IPS-NIHi11 (cell line): ENCODE measurements at regions not wholly inside any gene's neighbourhood (a gene's known extent, or its start where the extent isn't known, plus 50 kb on each side); places are given as distances from the start of the nearest gene placed in this dataset.

Source experiments
- DNase-seq: peaks from one replicate; pipeline ENCODE4 v3.0.0; 2012; ENCODE audit warnings: mixed read lengths, low spot score

DNA sequence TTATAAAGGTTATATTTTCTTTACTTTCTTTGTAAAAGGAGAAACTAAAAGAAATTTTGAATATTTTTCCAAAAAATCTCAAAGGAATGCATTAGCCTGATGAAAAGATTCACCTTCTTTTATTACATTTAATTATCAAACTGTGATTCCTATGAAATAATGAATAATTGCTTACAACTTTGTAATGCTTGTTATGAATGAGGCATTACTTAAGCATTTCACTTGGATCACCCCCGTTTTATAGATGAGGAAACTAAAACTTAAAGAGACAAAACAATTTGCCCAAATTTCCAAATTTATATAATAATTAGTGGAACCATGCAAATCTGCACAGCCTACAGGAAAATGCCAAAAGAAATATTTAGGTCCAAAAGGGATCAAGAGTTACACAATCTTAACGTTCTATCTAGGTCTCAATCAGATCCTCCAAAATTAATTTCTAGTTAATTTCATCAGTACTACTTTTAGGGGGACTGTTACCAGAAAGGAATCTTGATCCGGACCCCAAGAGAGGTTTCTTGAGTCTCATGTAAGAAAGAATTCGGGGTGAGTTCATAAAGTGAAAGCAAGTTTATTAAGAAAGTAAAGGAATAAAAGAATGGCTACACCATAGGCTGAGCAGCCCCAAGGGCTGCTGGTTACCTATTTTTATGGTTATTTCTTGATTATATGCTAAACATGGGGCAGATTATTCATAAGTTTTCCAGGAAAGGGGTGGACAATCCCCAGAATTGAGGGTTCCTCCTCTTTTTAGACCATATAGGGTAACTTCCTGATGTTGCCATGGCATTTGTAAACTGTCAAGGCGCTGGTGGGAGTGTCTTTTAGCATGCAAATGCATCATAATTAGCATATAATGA is 288.0 kb downstream of the ADGB start:
- DNase-seq = no peak

GRCh38 chr6:146887447-146888077 is 288.8 kb downstream of the ADGB start:
- no peak for DNase-seq

GRCh38 chr6:146889303-146889702 is 290.5 kb downstream of the ADGB start:
- no peak for DNase-seq

DNA sequence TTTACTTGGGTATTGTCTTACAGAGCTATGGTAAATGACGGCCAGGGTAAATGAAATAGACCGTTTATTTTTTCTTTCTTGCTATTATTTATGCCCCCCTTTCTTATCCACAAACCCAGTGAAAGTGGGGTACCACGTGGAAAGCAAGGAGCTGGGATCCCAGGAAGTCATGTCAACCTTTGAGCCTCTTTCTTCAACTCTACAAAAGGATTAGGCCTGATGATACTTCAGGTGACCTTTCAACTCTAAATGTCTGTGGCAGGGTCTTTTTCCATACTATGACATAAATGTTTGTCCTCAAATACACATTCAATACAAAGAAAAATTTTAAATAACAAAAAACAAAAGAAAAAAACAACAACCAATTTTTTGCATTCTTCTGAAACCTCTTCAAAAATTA is 291.4 kb downstream of the ADGB start:
- DNase-seq = no peak

DNA sequence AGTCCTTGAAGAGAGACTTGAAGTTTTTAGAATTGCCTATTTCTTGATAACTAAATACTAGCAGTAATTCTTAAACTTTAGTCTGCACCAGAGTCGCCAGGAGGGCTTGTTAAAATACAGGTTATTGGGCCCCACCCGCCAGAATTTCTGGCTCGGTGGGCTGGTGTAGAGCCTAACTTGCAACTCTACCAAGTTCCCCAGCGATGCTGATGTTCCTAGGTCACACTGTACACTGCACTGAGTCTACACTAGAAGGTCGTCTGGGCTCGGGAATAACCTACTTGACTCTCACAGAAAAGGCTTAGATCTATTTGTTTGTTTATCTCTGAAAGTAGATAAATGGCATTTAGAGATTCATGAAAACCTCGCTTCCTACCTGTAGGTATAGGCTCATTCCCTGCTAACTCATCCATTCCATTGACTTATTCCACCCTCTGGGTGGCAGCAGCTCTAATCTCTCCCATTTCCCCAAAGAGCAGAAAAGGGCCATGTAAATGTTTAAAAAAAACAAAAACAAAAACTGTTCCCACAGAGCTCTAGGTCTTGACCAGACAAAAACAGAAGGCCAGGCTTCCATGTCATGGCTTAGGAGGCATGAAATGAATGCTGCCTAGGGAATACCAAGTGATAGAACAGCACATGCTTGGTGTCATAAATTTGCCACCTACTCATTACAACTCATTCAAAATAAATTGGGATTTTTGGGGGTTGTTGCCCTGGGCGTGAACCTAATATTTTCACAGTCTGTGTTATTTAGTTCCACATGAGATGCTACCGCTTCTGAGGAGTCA is 292.1 kb downstream of the ADGB start:
- DNase-seq = no peak

GRCh38 chr6:146891615-146892265 is 293.0 kb downstream of the ADGB start:
- DNase-seq = no peak

DNA sequence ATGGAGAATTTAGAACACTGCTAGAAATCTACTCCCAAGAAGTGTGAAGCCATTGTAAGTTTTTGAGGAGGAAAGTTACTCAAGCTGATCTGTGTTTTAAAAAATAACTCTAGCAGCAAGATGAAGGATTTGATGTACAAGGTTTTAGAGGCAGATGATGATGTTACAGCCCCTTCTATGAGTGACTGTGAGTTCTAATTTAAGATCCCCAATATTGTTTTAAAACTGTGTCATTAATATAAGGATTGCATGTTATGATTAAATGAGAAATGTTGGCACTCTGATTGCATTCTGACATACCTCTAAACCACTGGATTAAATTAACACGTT is 293.5 kb downstream of the ADGB start:
- no peak for DNase-seq

DNA sequence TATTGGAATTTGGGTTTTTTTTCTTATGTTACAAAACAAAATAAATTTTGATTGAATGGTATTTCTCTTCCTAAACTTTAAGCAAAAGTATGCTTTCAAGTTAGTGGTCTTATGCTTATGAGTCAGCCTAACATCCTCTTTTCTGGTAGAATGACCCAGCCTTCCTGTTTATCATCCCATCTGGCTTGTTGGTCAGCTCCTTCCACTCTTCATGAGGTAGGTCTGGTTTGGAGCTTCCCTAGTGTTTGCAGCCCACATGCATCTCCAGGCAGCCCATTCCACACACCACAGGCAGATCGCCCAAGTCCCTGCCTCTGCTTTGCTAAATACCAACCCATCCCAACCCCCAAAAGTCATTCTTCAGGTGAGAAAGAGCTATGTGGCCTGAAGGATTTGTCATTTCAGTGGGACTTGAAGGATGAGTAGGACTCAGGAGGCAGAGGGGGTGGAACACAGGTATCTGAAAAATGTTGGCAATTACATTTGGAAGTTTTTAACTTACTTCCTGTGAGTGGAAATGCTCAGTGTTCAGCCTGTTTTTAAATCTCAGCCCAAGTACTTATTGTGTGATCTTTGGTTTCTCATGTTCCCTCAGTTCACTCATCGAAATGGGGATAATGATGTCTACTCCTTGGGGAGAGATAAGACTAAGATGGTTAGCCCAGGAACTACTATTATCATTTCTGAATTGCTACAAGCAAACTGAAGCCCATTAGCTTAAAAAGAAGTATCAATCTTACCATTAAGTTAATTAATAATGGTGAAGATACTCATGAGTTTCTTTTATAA is 294.0 kb downstream of the ADGB start:
- no peak for DNase-seq

DNA sequence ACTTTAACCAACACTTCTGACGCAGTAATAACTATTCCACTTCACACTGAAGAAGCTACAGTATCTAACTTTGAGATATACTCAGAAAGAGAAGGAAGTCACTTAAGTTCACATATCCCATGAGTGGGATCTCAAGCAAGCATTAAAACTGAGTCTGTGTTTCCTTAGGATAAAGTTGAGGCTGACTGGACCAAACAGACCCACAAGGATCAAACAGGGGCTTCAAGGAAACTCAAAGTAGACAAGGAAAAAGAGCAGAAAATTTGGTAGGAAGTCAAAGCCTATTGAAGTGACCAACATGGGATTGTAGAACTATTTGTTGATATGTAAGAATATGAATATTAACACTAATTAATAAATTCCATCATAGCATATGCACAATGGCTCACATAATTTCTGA is 294.9 kb downstream of the ADGB start:
- no peak for DNase-seq

DNA sequence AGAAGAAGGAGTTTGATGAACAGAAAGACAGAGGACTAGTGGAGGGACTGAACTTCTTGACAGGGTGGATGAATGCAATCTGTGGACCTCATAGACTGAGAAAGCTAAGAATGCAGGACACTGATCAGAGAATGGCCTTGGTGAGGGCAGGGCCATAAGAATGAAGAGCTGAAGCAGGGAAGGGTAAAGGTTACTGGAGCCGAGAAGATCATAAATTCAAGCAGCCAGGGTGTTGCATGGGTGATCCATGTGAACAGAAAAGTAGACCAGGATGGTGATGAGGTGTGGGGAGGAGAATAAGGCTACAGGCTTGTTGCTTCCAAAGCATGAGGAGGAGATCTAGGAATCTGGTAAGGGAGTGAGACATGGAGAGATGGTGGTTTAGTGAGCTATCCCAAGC is 295.9 kb downstream of the ADGB start:
- DNase-seq = no peak

GRCh38 chr6:146895101-146895771 is 296.5 kb downstream of the ADGB start:
- DNase-seq = no peak

DNA sequence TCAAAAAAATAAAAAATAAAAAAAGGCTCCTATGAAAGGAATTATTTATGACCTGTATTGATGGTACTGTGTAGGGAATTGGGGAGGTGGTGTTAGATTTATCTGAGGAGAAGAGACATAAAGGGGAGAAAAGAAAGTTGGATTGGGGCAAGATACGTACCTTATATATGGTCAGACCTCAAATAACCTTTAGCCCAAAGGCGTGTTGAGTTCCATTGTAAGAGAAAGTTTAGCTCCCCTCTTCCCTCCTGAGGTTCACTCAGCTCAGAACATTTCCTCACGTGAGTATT is 296.9 kb downstream of the ADGB start:
- DNase-seq = no peak

- DNase-seq = no peak
Measured at GRCh38 chr6:146896062-146896813, 297.5 kb downstream of the ADGB start.

- no peak for DNase-seq
Measured at GRCh38 chr6:146896960-146897701, 298.4 kb downstream of the ADGB start.

GRCh38 chr6:146898069-146898887 is 299.5 kb downstream of the ADGB start:
- DNase-seq = no peak

- DNase-seq = no peak
Measured at GRCh38 chr6:146898888-146899227, 300.1 kb downstream of the ADGB start.

DNA sequence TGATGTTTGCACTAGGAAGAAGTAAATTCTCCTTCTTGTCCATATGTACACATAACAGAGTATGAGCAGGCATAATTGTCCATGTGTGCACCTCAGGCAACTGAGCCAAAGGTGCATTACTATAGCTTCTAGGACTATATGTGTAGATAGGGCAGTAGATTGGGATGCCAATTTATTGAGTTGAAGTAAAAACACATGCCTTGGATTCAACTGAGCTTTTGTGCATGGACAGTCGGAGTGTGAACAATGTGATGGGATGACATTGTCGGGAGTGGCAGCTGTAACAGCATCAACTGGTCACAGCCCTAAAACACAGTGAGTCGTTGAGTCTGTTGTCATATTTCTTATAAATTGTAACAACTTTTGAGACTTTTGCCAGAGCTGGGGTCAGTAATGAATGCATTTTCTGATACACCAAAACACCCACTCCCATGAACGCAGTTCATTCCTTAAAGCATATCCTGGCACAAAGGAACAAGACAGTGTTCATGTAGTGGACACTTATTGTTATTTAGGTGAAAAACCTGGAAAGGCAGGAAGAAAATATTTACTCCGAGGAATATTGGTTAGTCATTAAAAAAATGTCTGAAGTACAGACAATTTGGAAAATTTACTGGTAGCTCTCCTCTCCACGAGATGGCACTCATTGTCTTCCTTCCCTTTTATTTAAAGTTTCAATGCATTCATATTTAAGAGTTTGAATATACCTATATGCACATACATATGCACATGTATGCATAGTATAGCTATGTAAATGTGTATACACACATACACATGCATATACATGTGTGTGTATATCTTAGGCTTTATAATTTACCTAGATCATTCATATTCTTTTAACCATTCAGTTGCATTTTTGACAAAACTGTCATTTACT is 302.0 kb upstream of the STXBP5 start:
- DNase-seq = no peak

GRCh38 chr6:146902846-146903245 is 301.4 kb upstream of the STXBP5 start:
- no peak for DNase-seq
